Stimulated activated CD4-positive, alpha-beta T cell treated with anti-CD3 and anti-CD28 coated beads, Interleukin-15, amount 100 ng/mL, for 24 hours (primary cell): ENCODE measurements at regions not wholly inside any gene's neighbourhood (a gene's known extent, or its start where the extent isn't known, plus 50 kb on each side); places are given as distances from the start of the nearest gene placed in this dataset.
"Not testable (repeated sequence)": the region's sequence is repeated elsewhere in the genome, so short reads cannot be mapped to it uniquely, and the experiment has no call there.

ENCODE experiments used
- DNase-seq: peaks from one replicate; pipeline ENCODE4 v3.0.0-alpha.2; 2020

DNA sequence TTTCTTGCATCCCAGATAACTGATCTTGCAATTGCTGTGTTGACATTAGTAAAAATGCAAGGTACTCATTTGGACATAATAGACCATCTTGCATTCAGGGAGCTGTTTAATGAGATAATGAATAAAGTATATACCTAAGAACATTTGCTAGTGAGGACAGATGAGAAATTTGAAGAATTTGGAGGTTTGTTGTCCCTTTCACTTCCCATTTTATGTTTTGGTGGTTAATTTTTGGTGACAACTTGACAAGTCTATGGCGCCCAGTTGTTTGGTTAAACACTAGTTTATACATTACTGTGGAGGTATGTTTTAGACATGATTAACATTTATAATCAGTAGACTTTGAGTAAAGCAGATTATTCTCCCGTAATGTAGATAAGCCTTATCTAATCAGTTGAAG, 300.2 kb upstream of the SYNCRIP start:
- DNase-seq, result no peak

DNA sequence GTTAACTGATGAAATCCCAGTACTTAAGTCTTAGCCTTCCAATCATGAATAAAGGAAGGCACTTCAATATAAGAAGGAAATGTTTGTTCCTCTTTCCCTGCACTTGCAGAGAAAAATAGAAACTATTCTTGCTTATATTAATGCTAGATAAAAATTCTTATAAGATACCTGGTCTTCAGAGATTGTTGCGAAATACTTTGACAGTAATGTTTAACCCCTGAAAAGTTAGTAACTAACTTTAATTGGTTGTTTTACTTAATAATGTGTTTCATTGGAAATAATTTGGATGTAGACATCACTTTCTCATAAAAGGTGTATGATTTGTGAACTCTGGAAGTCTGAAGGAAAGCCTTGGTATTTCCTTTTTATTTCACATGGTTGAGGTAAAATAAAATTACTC, 294.2 kb upstream of the SYNCRIP start:
- no peak for DNase-seq

DNA sequence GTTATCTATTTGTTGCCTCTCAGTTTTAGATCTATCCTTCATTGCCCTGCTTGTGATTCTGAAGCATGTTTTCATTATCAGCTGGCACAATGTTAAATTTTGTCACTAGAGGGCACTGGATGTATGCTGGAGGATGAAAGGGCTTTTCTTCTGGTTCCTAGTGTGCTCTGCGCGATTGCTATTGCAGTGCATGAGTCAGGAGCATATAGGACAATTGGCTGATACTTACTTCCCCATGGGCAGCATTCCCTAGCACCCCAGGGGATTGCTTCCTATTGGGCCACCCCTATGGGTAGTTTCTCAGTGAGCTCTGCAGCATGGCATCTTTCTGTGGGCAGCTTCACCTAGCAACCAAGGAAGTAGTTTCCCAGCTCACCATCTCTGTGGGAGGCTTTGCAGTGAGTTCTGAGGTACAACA, 280.3 kb upstream of the SYNCRIP start:
- peak; percentile 9 for DNase-seq

DNA sequence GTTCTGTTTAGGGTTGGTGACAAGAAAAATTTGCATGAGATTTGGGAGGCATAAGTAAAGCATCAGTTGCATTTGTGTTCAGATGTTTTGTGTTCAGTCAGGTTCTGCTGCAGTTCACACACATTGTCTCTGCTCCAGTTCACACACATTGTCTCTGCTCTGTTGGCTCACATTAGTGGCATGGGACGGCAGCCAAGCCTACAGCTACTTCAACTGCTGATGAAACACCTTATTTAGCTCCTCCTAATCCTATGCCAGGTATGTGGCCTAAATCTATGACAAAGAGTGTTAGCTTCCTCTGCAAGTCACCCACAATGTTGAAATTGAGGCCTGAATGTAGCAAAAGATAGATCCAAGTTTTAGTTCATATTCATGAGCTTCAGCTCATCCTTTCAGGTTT, 278.1 kb upstream of the SYNCRIP start:
- DNase-seq, result no peak

DNA sequence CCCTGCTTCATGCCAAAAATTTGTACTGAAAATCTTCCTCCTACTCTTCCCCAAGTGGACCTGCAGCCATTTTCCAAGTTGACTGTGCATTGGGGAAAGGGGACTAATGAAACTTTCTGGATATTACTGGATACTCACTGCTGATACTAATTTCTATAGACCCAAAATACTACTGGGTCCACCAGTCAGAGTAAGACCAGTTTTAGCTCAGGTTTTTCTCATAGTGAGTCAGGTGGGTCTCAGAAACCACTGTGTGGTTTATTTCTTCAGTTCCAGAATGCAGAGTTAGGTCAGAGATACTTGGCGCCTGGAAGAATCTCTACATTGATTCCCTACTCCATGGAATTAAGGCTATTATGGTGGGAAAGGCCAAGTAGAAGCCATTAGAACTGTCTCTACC, 274.8 kb upstream of the SYNCRIP start:
- DNase-seq, result no peak

DNA sequence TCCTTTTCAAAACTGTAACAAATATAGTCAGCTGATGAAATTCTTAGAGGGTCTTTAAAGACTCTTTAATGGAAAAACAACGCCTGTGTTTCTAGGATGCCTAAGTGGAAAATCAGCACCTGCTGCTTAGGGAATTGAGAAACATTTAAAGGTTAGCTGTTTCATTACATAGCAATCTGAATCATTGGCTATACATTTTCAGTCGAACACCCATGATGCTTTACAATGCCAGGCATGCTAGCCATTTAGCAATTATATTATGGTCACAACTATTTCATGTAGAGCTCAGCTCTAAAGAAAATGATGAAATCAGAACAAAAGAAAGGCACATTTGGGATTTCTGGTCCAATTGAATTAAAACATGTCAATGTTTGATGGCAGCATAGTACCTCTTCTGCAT, 270.3 kb upstream of the SYNCRIP start:
- DNase-seq, result no peak

DNA sequence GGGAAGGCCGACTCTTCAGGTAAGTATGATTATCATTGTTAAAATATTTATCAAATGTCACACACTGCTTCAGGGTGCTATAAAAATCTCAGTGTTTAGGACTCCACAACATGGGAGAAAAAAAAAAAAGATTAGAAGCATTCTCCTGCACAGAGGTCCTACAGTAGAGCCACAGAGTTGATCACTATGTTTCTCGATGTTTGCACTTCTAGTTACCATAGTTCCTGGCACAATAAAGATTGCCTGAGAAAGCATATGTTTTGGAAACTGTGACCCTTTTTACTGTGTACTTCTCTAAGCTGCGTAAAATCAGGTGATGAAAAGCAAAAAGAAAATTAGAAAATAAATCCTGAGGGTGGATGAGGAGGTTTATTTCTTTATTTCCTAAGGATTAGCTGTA, 269.9 kb upstream of the SYNCRIP start:
- no peak for DNase-seq

DNA sequence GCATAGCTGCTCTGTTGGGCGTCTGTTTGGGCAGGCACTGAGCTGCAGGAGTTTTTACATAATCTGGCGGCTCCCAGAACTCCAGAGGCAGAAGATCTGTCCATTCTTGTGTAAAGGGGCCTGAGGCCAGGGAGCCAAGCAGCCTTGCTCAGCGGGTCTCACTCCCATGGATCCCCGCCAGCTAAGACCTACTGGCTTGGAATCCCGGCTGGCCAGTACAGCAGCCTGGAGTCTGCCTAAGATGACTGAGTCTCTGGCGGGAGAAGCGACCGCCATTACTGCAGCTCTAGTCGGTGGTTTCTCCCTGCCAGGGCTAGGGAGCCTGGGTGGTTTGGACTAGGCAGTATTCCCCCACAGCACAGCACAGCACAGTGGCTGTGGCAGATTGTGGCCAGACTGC, 268.4 kb upstream of the SYNCRIP start:
- no peak for DNase-seq

DNA sequence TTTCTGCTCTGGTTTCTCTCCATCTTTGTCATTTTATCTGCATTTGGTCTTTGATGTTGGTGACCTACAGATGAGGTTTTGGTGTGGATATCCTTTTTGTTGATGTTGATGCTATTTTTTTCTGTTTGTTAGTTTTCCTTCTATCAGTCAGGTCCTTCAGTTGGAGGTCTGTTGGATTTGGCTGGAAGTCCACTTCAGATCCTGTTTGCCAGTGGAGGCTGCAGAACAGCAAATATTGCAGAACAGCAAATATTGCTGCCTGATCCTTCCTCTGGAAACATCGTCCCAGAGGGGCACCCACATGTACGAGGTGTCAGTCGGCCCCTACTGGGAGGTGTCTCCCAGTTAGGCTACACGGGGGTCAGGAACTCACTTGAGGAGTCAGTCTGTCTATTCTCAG, 265.4 kb upstream of the SYNCRIP start:
- DNase-seq, result not testable (repeated sequence)

DNA sequence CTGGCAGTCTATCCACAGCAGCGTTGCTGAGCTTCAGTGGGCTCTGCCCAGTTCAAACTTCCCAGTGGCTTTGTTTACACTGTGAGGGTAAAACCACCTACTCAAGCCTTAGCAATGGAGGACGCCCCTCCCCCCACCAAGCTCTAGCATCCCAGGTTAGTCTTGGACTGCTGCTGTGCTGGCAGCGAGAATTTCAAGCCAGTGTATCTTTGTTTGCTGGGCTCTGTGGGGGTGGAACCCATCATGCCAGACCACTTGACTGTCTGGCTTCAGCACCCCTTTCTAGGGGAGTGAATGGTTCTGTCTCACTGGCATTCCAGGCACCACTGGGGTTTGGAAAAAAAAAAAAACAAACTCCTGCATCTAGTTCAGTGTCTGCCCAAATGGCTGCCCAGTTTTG, 249.7 kb upstream of the SYNCRIP start:
- DNase-seq, result no peak

DNA sequence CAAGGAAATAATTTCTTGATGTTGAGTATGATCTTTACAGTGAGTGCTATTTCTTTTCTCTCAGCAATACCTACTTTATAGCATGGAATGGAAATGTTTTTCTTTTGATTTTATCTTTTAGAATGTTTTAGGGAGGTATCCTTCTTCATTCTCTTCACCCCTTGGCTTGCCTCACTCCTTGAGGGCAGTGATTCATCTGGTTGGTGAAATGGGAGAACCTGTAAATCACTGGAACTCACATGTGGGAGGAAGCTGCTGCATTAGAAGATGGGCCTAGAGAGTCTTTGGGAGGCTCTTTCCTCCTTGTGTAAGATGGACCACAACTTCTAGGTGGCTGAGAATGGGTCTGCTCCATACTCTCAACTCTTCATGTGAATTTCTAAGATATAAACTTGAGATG, 244.8 kb upstream of the SYNCRIP start:
- no peak for DNase-seq

DNA sequence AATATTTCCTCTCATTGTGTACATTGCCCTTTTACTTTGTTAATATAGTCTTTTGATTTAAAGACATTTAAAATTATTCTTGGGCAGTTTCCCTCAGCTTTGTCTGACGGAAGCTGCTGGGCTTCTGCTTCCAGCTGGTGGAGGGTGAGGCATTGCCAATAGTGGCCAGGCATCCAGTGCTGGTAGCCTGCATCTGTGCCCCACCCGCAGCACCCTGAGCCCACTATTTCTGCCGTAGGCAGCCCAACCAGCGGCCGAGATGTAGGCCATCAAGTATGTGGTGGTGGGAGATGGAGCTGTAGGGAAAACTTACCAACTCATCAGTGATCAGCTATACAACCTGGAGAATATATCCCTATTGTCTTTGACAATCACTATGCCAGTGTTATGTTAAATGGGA, 226.0 kb upstream of the SYNCRIP start:
- no peak for DNase-seq

DNA sequence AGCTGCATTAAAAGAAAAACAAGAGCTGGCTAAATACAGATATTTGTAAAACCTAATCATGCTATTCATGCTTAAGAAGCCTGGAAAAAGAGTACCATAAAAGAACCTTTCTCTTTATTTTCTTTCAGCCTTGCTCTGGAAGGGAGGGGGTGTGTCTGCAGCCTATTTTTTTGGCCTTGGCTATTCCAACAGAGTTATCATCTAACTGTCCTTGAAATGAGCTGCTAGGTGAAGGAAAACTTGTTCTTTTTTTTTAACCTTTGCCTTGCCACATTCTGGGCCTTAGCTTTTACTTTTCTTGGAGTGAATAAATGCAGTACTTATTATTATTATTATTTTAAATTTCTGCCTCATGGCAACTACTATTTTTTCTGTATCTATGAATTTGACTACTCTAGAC, 224.9 kb upstream of the SYNCRIP start:
- DNase-seq, result no peak

DNA sequence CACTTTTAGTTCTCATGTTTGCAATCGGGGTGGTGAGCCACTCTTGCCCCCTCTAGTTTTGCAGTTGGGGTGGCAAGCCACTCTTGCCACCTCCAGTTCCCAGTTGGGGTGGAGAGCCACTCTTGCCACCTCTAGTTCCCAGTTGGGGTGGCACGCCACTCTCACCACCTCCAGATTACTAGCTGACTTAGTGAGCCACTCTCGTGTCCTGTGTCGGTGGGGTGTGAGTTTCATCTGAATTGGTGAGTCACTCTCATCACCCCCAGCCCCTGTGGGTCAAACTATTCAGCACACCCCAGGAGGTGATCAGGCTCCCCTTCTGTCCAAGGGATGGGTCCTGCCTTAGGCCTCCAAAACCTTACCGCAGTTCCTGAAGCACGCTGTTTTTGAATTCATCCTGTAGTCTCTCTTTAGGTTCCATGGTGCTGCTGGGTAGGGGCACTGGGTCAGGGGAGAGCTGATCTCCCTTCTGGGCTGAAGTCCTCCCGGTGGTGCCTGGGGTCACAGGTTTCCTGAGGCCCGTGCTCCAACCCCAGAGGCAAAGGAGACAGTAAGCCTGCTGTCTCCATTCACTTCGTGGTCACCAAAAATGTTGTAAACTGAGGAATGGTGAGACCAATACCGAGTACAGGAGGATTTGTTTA, 224.2 kb upstream of the SYNCRIP start:
- DNase-seq, result no peak

DNA sequence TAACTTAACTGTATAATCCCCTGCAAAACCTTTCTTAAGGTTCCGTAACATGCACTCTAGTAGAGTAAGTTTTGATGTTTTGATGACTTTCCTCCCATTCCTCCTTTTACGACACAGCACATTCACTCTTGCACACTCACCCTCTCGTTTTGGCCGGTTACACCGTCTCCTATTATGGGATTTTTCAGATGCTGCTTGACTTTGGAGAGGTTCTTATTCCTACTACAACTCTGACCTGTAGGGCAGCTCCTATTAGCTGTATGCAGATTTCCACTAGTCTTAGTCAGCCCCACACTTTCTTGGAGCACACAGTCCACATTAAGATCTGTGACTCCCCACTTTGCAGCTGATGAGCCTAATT, 223.7 kb upstream of the SYNCRIP start:
- DNase-seq, result no peak

DNA sequence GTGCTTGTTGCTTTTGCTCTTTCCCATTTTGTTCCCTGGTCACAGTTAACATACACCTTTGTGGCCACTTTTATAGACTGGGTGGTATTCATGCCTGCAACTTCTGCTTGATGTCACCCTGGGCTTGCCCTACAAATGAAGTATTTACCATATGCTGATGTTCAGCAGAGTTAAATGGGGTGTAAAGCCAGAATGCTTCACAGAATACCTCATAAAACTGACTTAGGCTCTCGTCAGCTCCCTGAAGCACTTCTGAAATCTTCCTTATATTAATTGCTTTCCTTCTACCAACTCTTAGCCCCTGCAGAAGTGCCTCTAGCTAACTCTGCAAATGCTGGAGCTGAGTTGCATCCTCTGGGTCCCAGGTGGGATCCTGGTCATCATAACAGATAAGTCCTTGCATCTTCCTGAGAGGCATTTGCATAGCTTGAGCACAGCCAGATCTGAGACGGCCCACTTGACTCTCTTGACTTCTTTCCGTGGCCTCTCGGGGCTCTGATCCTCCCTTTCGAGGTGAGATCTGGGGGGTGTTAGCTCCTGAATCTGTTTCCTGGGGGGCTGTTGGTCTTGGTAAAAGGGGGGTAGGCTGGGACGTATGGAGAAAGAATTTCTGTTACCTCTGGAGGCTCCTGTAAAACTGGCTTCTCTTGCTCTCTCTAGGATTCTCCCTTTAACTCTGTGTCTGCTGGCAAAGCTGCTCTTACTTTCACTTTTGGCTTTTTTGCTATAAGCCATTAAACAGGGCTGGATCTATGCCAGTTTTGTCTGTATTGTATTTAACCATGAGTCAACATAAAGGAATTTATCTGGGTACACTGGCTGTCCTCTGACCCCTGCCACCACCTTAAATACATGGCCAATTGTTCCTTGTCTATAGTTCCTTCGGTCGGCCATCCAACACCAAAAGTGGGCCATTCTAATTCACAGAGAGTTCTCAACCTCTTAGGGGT, 223.0 kb upstream of the SYNCRIP start:
- DNase-seq, result no peak

DNA sequence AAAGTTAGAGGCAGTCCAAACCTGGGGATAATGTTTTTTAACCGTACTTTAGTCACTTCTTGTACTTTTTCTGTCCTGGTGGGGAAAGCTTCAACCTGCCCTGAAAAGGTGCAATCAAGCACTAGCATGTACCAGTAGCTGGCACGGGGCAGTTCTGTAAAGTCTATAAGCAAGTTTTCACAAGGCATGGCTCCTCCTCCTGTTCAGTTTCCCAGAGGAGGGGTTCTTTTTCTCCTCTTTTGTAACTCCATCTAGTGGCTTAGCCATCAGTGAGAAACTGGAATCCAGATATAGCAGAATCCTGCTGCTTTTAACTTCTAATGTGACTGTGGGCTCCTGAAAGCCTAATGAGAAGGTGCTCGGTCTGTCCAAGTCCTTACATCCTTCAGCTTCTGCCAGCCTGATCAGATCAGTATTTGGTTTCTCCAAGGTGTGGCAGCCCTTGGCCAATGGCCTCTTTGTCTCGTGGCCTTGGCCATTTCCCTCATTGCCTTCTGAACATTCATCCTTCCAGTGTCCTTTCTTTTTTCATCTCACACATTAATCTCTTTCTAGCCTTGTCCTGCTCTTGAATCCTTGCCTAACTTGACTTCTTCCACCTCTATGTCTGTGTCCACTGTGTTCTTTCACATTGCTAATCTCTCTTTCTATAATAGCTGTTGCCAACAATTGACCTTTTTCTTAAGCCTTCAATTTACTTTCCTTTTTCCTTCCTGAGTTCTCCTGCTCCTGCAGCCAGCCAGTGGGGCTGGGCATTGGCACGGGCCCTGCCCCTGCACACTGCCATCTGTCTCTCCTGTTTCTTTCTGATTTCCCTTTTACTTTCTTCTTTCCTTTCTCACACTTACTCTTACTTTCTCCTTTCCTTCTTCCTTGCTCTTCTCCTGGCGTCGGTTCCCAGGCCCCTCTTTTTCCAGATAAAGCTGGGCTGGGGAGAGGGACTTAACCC, 222.0 kb upstream of the SYNCRIP start:
- no peak for DNase-seq

DNA sequence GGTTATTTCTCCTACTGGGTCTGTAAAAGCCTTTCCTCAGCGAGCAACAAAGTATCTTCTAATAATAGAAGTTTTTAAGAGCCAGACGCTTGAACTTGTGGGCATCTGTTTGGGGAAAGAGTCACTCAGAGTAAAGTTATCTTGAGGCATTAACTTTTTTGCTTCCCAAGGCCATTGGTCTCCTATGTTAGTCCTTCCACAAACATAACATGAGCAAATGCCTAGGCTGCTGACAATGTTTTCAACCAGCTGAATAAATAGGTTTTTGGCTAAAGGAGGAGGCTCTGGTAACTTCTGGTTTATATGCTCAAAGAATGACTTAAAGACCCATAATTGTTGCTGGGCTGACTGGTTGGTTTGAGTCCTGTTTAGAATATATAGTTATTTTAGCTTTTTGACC, 213.5 kb upstream of the SYNCRIP start:
- DNase-seq, result no peak

DNA sequence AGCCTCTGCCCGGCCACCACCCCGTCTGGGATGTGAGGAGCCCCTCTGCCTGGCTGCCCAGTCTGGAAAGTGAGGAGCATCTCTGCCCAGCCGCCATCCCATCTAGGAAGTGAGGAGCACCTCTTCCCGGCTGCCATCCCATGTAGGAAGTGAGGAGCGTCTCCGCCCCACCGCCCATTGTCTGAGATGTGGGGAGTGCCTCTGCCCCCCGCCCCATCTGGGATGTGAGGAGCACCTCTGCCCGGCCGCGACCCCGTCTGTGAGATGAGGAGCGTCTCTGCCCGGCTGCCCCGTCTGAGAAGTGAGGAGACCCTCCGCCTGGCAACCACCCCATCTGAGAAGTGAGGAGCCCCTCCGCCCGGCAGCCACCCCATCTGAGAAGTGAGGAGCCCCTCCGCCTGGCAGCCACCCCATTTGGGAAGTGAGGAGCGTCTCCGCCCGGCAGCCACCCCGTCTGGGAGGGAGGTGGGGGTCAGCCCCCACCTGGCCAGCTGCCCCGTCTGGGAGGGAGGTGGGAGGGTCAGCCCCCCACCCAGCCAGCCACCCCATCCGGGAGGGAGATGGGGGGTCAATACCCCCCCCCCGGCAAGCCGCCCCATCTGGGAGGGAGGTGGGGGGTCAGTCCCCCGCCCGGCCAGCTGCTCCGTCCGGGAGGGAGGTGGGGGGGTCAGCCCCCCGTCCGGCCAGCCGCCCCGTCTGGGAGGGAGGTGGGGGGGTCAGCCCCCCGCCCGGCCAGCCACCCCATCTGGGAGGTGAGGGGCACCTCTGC, 195.8 kb upstream of the SYNCRIP start:
- DNase-seq, result not testable (repeated sequence)

DNA sequence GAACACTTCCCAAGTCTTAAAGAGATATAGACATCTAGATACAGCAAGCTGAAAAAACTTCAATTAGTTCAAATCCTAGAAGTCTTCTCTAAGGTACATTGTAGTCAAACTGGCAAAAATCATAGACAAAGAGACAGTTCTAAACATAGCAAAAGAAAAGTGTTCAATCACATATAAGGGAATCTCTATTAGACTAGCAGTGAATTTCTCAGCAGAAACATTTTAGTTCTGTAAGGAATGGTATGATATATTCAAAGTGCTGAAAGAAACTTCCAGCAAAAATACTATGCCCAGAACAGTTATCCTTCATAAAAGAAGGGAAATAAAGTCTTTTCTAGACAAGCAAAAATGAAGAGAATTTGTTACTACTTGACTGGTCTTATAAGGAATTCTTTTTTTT, 186.3 kb upstream of the SYNCRIP start:
- no peak for DNase-seq

DNA sequence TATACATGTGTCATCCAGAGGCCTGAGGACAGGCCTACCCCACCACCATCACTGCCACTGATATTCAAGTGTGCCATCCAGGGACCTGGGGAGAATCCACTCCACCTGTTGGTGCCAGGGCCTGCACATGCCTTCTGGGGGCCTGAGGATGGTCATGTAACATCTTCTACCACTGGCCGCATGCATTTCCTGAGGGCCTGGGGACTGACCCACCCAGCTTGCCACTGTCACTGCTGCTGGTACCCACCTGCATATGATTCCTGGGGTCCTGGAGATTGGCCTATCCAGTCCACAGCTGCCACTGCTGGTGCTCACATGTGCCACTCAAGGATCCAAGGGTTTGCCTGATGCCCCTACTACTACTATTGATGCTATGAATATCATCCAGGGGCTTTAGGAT, 184.3 kb upstream of the SYNCRIP start:
- DNase-seq, result no peak

DNA sequence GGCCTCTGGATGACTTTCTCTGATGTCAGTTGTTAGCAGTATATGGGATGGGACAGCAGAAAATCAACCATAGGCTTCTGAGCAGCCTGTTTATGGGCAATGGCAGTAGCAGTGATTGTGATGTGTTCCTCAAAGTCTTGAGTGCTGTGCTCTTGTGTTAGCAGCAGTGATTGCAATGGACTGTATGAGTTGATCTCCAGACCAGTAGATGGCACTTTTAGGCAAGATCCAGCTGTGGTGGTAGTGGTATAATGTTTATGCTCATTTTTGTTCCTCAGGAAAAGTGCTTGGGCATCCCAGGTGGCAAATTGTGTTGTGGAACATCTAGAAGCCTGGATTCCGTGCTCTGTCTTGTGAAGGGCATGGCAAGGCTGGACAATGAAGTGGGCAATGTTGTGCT, 181.6 kb upstream of the SYNCRIP start:
- no peak for DNase-seq

DNA sequence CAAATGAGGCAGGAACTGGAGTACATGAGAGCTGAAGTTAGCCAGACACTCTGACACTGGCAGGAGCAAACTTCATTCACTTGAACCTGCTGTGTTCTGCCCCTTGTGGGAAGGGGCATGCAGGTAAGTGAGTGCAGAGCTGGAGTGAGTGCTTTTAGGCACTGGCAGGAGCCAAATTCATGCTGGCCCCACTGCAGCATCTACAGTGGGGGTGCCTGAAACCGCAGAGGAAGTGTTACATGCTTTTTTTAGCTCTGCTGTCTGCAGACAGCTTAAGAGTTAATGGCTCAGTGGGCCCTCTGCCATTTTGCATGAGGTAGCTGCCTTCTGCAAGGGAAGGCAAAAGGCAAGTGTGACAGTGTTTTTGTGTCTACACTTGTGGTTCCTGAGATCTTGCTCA, 167.9 kb upstream of the SYNCRIP start:
- DNase-seq, result no peak
